Upper lobe of left lung (tissue), 6 donors: ENCODE measurements at regions not wholly inside any gene's neighbourhood (a gene's known extent, or its start where the extent isn't known, plus 50 kb on each side); places are given as distances from the start of the nearest gene placed in this dataset.

Experiments
- ATAC-seq, 2 donors: fragments of 200-7000 bp; cut with Tn5 transposase; one replicate each; pipeline ENCODE4 v1.9.1; 2022; ENCODE audit warnings: mild to moderate bottlenecking in 2 of 2, moderate library complexity in 2 of 2; ENCODE audit not compliant: low FRiP score in 2 of 2
- DNase-seq, 2 donors: peaks; one replicate each; pipeline ENCODE4 v3.0.0-alpha.2; 2019 to 2020
- H3K27ac ChIP-seq, 4 donors: fragments of 200-600 bp; sonication (generic); one replicate each; pipeline ENCODE4 v1.5.1; 2016 to 2019
- H3K27me3 ChIP-seq, 4 donors: fragments of 200-600 bp; sonication (generic); one replicate each; pipeline ENCODE4 v1.5.1; 2017 to 2019
- H3K36me3 ChIP-seq, 4 donors: fragments of 200-600 bp; sonication (generic); one replicate each; pipeline ENCODE4 v1.5.1; 2016 to 2019
- H3K4me1 ChIP-seq, 4 donors: fragments of 200-600 bp; sonication (generic); one replicate each; pipeline ENCODE4 v1.5.1; 2018 to 2019
- H3K4me3 ChIP-seq, 4 donors: fragments of 200-600 bp; sonication (generic); one replicate each; pipeline ENCODE4 v1.5.1; 2017 to 2019; ENCODE audit warnings: mild to moderate bottlenecking in 2 of 4, moderate library complexity in 1 of 4
- H3K9me3 ChIP-seq, 4 donors: fragments of 200-600 bp; sonication (generic); one replicate each; pipeline ENCODE4 v1.5.1; 2018 to 2019
- CTCF ChIP-seq, 6 experiments: fragments of 450-650 bp in 4 of 6; fragments of 200-600 bp in 2 of 6; sonication (generic) in 2 of 6; IDR thresholded peaks; one replicate each; pipeline ENCODE4 v1.5.1; 2016 to 2019; ENCODE audit warnings: antibody characterized with exemption in 6 of 6
- EP300 ChIP-seq, 4 donors: sonication (generic); formaldehyde crosslinking; IDR thresholded peaks; one replicate each; pipeline ENCODE4 v1.5.1; 2017; ENCODE audit warnings: antibody characterized with exemption in 4 of 4, control low read depth in 2 of 4
- POLR2A ChIP-seq, 4 donors: fragments of 450-650 bp; IDR thresholded peaks; one replicate each; pipeline ENCODE4 v1.5.1; 2016 to 2017; ENCODE audit warnings: antibody characterized with exemption in 4 of 4, mild to moderate bottlenecking in 2 of 4
- POLR2AphosphoS5 ChIP-seq, 2 donors: sonication (generic); formaldehyde crosslinking; IDR thresholded peaks; one replicate each; pipeline ENCODE4 v1.5.1; 2017; ENCODE audit warnings: antibody characterized with exemption in 2 of 2
- WGBS, 2 donors: methylation state at CpG; one replicate each; pipeline ENCODE4 v1.1.5; 2017 to 2018; 5-methylcytosine and 5-hydroxymethylcytosine counted together
- donor health status: DM: no; HTN: no; CAD: no; lungs with moderate emphysema.
- donor health status: DM: no; HTN: yes; CAD: no; lungs with severe emphysema.

DNA sequence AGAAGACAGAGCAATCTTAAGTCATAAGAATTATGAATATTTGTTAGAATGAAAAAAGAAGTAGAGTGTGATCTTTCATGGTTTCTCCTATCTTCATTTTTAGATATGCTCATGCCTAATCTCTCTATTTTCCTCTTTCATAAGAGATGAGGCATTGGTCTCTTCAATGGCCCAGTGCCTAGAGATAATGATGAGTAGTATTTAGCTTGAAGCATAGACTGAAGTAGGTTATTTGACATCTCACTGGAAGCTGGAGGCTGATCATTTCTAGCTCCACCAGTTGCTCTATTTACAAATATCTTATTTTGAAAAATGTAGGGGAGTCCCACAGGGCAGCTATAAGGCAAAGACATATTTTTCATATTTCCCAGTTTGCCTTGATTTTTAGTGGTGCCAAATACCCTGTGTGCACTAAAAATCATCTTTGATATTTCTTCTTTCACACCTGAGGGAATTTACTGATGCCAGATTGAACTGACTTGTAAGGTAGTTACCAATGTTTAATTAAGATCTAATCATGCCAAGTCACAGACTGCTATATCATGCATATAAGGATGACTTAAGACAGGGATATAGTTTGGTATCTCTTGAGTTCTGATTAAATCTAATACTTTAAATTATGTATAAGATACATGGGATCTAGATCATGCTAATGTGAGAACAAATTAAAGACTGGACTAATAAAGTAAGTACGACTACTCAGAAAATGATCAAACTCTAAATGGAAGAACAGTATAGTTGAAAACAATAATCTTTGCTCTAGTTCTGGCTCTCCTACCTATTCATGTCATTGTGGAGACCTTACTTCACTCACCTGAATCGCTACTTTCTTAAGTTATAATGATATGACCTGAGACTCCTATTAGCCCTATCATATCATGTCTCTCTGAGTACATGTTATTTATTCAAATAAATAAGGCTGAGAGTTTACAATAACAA, 108.2 kb upstream of the IFNE start:
- Histone ChIP-seq H3K27me3 (no peaks in the 10 kb centered on the region), H3K4me3 (no peak overlapping the region), H3K9me3 (no peaks in the 10 kb centered on the region), H3K36me3 (no peaks in the 10 kb centered on the region), H3K4me1 (no peaks in the 10 kb centered on the region), H3K27ac (no peak overlapping the region)
- 46 to 96% methylated on average over 2 of the region's 2 CpGs for WGBS, 2 donors
- ATAC-seq = no peak
- no peak for TF ChIP-seq CTCF (IDR thresholded peaks at IDR 0.05)
- TF ChIP-seq POLR2AphosphoS5 (IDR thresholded peaks at IDR 0.05) = no peak
- TF ChIP-seq POLR2A (IDR thresholded peaks at IDR 0.05) = no peak
- no peak for TF ChIP-seq EP300 (IDR thresholded peaks at IDR 0.05)
- DNase-seq = no peak

DNA sequence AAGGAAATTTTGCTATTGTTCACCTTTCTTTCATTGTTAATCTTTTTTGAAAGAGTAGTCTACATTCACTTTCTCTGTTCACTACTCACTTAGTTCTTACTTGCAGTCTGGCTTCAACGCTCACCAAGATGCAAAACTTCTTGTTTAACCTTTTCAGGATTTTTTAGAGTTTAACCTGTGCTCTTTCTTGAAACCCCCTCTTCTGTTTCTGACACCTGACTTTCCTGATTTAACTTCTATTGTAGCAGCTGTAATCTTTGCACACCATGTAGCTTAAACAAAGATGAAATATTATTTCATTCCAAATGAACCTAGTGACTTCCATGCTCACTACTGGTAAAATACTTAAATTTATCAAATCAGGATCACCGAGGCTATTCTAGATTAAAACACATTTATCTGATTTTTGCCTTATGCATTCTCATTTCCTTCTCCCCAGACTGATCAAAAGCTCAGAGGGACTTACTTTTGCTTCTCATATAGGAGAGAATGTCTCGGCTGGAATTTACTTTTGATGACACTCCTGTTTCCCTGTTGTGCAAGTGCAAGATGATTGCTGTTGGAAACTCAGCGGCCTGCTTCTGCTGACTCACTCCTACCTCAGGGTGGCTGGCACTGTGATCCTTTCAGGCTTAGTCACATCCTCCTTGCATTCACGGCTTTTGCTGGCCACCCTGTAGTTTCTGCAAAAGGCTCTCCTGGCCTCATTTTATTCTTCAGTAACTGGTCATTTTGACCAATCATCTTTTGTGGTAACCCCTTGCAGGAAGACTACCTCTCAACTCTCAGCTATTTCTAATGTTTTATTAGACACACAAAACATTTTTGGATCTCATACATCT, 109.3 kb upstream of the IFNE start:
- ATAC-seq = peak in 1 of 2 donors; percentile 96
- peak in 1 of 2 donors; percentile 54 for DNase-seq
- no peaks in the 10 kb centered on the region for H3K9me3 ChIP-seq
- H3K27ac ChIP-seq = no peak overlapping the region
- H3K27me3 ChIP-seq = no peaks in the 10 kb centered on the region
- no peaks in the 10 kb centered on the region for H3K4me1 ChIP-seq
- H3K36me3 ChIP-seq = no peaks in the 10 kb centered on the region
- WGBS, 2 donors = 39 to 59% methylated on average over 5 of the region's 5 CpGs
- TF ChIP-seq POLR2A (IDR thresholded peaks at IDR 0.05) (no peak), CTCF (IDR thresholded peaks at IDR 0.05) (no peak), POLR2AphosphoS5 (IDR thresholded peaks at IDR 0.05) (no peak)
- H3K4me3 ChIP-seq = no peak overlapping the region

DNA sequence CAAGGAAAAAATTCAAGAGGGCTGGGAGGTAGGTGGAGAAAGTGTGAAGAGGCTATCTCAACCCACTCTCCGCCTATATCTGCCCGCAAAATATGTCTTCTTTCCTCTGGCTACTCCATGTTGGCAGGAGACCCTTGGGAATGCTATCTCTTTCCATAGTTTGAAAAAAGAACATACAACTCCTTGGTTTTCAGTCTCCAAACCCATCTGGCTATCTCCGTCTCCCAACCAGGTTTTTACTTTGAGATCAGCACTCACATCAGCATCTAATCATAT, 109.9 kb upstream of the IFNE start:
- Histone ChIP-seq H3K9me3 (no peaks in the 10 kb centered on the region), H3K36me3 (no peaks in the 10 kb centered on the region), H3K27me3 (no peaks in the 10 kb centered on the region), H3K27ac (no peak overlapping the region), H3K4me3 (no peak overlapping the region), H3K4me1 (no peaks in the 10 kb centered on the region)
- 93 to 99% methylated on average over 3 of the region's 3 CpGs for WGBS, 2 donors
- DNase-seq (no peak), ATAC-seq (no peak)
- no peak for TF ChIP-seq POLR2A (IDR thresholded peaks at IDR 0.05)
- no peak for TF ChIP-seq CTCF (IDR thresholded peaks at IDR 0.05)
- TF ChIP-seq POLR2AphosphoS5 (IDR thresholded peaks at IDR 0.05) = no peak
- no peak for TF ChIP-seq EP300 (IDR thresholded peaks at IDR 0.05)

DNA sequence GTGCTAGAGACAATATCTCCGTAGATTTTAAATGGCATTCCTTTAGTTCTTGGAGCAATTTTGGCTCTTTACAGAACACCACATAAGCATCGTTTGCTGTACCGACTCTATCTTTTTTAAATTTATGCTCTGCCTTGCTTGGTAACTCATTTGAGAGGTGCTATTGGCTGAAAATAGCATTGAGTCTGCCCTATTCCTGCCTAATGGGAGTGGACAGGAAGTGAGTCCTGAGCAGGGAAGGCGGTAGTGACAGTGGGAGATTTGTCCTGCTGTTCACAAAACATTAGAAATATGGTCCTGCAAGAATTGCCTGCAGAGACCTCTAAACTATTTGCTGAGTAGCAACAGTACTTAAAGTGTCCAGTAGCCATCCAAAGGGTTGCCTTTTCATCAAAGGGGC, 115.2 kb upstream of the IFNE start:
- ATAC-seq (no peak), DNase-seq (no peak)
- no peaks in the 10 kb centered on the region for H3K27me3 ChIP-seq
- no peak overlapping the region for H3K4me3 ChIP-seq
- TF ChIP-seq POLR2A (IDR thresholded peaks at IDR 0.05) (no peak), CTCF (IDR thresholded peaks at IDR 0.05) (no peak), EP300 (IDR thresholded peaks at IDR 0.05) (no peak), POLR2AphosphoS5 (IDR thresholded peaks at IDR 0.05) (no peak)
- H3K36me3 ChIP-seq = no peaks in the 10 kb centered on the region
- 53 to 74% methylated on average over 4 of the region's 4 CpGs for WGBS, 2 donors
- H3K4me1 ChIP-seq = no peaks in the 10 kb centered on the region
- no peak overlapping the region for H3K27ac ChIP-seq
- H3K9me3 ChIP-seq = no peaks in the 10 kb centered on the region
